OCI-LY3 (cell line): ENCODE measurements at regions not wholly inside any gene's neighbourhood (a gene's known extent, or its start where the extent isn't known, plus 50 kb on each side); places are given as distances from the start of the nearest gene placed in this dataset.

Experiments
- H2AFZ ChIP-seq: fragments of 200-600, 300-600 bp; shearing (Covaris generic); 2 replicates; pipeline ENCODE4 v1.6.0; 2014; ENCODE audit warnings: antibody characterized with exemption, low read depth, low read length
- H3K27ac ChIP-seq: fragments of 200-600, 300-600 bp; sonication (generic); 2 replicates; pipeline ENCODE4 v1.5.1; 2014; ENCODE audit warnings: mild to moderate bottlenecking, low read length, moderate library complexity, mixed read lengths
- H3K27me3 ChIP-seq: fragments of 200-600, 300-600 bp; sonication (generic); 2 replicates; pipeline ENCODE4 v1.6.1; 2014; ENCODE audit warnings: low read depth, low read length, mixed read lengths
- H3K36me3 ChIP-seq: fragments of 200-600, 300-600 bp; sonication (generic); replicated peaks from 2 replicates; pipeline ENCODE3; 2014; ENCODE audit warnings: low read depth, low read length, mixed read lengths
- H3K4me1 ChIP-seq: fragments of 300-600, 200-600 bp; sonication (generic); 2 replicates; pipeline ENCODE4 v1.6.1; 2014; ENCODE audit warnings: low read length, mixed read lengths
- H3K4me2 ChIP-seq: fragments of 200-600, 300-600 bp; sonication (generic); 2 replicates; pipeline ENCODE4 v1.6.1; 2014; ENCODE audit warnings: low read length, mixed read lengths
- H3K4me3 ChIP-seq: fragments of 300-600, 200-600 bp; sonication (generic); 2 replicates; pipeline ENCODE4 v1.5.1; 2014; ENCODE audit warnings: antibody characterized with exemption, mild to moderate bottlenecking, low read length, moderate library complexity
- H3K79me2 ChIP-seq: fragments of 300-600, 200-600 bp; shearing (Covaris generic); 2 replicates; pipeline ENCODE4 v1.6.1; 2014; ENCODE audit warnings: mild to moderate bottlenecking, low read length, mixed read lengths
- H3K9ac ChIP-seq: fragments of 300-600, 200-600 bp; shearing (Covaris generic); 2 replicates; pipeline ENCODE4 v1.6.0; 2014; ENCODE audit warnings: mild to moderate bottlenecking, low read length, moderate library complexity
- H3K9me3 ChIP-seq: fragments of 200-600, 300-600 bp; shearing (Covaris generic); 2 replicates; pipeline ENCODE4 v1.6.1; 2014; ENCODE audit warnings: low read length, mixed read lengths; ENCODE audit not compliant: insufficient read depth
- H4K20me1 ChIP-seq: fragments of 200-600, 300-600 bp; sonication (generic); 2 replicates; pipeline ENCODE4 v1.6.1; 2016; ENCODE audit warnings: low read length, mixed read lengths; ENCODE audit not compliant: insufficient read depth
- EZH2phosphoT487 ChIP-seq: fragments of 200-600 bp; shearing (Covaris generic); IDR thresholded peaks from 2 replicates; pipeline ENCODE4 v1.6.1; 2018; ENCODE audit warnings: antibody characterized with exemption, mixed run types, low read depth
- TF ChIP-seq, protein P1 (sequence below): fragments of 200-600, 300-600 bp; sonication (generic); IDR thresholded peaks from 2 replicates; pipeline ENCODE4 v1.5.1; 2014; ENCODE audit warnings: antibody characterized with exemption, low read length, low read depth

DNA sequence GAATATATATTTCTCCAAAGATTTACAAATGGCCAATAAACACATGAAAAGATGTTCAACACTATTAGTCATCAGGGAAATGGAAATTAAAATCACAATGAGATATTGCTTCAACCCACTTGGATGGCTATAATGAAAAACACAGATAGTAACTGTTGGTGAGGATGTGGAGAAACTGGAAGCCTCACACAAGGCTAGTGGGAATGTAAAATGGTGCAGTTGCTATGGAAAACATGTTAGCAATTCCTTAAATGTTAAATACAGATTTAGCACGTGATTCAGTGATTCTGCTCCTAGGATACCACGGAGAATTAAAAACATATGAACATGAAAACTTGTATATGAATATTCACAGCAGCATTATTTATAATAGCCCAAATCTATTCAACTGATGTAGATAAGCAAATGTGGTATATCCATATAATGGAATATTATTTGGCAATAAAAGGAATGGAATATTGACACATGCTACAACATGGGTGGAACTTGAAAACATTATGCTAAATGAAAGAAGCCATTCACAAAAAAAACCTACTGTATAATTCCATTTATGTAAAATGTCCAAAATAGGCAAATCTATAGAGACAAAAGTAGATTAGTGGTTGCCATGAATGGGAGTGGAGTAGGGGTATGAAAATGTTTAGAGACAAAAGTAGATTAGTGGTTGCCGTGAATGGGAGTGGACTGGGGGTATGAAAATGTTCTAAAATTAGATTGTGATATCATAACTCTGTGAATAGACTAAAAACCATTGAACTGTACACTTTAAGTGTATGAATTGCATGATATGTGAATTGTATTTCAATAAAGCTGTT, 227.1 kb upstream of the DDHD1 start:
- no peak for TF ChIP-seq EZH2phosphoT487
- TF ChIP-seq, protein P1, sequence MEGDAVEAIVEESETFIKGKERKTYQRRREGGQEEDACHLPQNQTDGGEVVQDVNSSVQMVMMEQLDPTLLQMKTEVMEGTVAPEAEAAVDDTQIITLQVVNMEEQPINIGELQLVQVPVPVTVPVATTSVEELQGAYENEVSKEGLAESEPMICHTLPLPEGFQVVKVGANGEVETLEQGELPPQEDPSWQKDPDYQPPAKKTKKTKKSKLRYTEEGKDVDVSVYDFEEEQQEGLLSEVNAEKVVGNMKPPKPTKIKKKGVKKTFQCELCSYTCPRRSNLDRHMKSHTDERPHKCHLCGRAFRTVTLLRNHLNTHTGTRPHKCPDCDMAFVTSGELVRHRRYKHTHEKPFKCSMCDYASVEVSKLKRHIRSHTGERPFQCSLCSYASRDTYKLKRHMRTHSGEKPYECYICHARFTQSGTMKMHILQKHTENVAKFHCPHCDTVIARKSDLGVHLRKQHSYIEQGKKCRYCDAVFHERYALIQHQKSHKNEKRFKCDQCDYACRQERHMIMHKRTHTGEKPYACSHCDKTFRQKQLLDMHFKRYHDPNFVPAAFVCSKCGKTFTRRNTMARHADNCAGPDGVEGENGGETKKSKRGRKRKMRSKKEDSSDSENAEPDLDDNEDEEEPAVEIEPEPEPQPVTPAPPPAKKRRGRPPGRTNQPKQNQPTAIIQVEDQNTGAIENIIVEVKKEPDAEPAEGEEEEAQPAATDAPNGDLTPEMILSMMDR: no peak
- Histone ChIP-seq H2AFZ (no peak overlapping the region), H3K27ac (no peak overlapping the region), H3K36me3 (no peaks in the 10 kb centered on the region), H3K4me3 (no peak overlapping the region), H3K79me2 (no peaks in the 10 kb centered on the region), H3K4me1 (no peaks in the 10 kb centered on the region), H3K9me3 (no peaks in the 10 kb centered on the region), H4K20me1 (no peaks in the 10 kb centered on the region), H3K9ac (no peak overlapping the region), H3K27me3 (no peaks in the 10 kb centered on the region), H3K4me2 (no peak overlapping the region)

- Histone ChIP-seq H3K27me3 (no peaks in the 10 kb centered on the region), H3K4me2 (no peak overlapping the region), H3K4me3 (no peak overlapping the region), H3K4me1 (no peaks in the 10 kb centered on the region), H3K79me2 (no peaks in the 10 kb centered on the region), H3K36me3 (no peaks in the 10 kb centered on the region), H4K20me1 (no peaks in the 10 kb centered on the region), H3K9me3 (no peaks in the 10 kb centered on the region), H3K27ac (no peak overlapping the region), H3K9ac (no peak overlapping the region), H2AFZ (no peak overlapping the region)
- no peak for TF ChIP-seq EZH2phosphoT487
- TF ChIP-seq, protein P1: no peak
These were observed 225.0 kb upstream of the DDHD1 start for GRCh38 chr14:53378142-53378541.

DNA sequence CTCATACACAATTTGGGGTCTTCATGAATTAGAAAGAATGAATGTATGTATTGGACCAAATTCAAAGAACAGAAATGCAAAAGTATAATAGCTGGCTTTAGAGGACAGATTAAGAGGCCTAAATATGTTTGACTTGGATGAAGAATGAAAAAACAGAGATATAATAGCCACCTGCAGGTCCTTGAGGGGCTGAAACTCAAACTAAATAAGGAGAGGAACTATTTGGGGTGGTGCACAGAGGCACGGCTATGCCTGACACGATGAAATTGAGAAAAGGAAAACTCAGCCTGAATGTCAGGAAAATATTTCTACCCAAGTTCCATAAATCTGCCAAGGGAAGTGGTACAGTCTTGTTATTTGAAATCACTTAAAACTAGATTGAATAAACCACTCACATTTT, 222.9 kb upstream of the DDHD1 start:
- H3K4me3 ChIP-seq: no peak overlapping the region

GRCh38 chr14:53375599-53375998, 222.5 kb upstream of the DDHD1 start:
- Histone ChIP-seq H3K4me2 (no peak overlapping the region), H3K4me3 (no peak overlapping the region), H3K36me3 (no peaks in the 10 kb centered on the region), H3K4me1 (no peaks in the 10 kb centered on the region), H3K79me2 (no peaks in the 10 kb centered on the region), H3K27me3 (no peaks in the 10 kb centered on the region), H3K27ac (no peak overlapping the region), H4K20me1 (no peaks in the 10 kb centered on the region), H3K9me3 (no peaks in the 10 kb centered on the region), H3K9ac (no peak overlapping the region), H2AFZ (no peak overlapping the region)
- TF ChIP-seq, protein P1: no peak

More for the DNA sequence above, 222.9 kb upstream of the DDHD1 start:
- Histone ChIP-seq H4K20me1 (no peaks in the 10 kb centered on the region), H3K79me2 (no peaks in the 10 kb centered on the region), H3K9ac (no peak overlapping the region), H3K36me3 (no peaks in the 10 kb centered on the region), H3K4me2 (no peak overlapping the region), H3K9me3 (no peaks in the 10 kb centered on the region), H3K4me1 (no peaks in the 10 kb centered on the region), H3K27ac (no peak overlapping the region), H3K27me3 (no peaks in the 10 kb centered on the region), H2AFZ (no peak overlapping the region)
- TF ChIP-seq, protein P1: no peak
- no peak for TF ChIP-seq EZH2phosphoT487
